GM21528 (cell line): ENCODE measurements at regions not wholly inside any gene's neighbourhood (a gene's known extent, or its start where the extent isn't known, plus 50 kb on each side); places are given as distances from the start of the nearest gene placed in this dataset.
"Not testable (repeated sequence)": the region's sequence is repeated elsewhere in the genome, so short reads cannot be mapped to it uniquely, and the experiment has no call there.

Source experiments
- ATAC-seq: cut with Tn5 transposase; IDR thresholded peaks from one replicate; pipeline ENCODE4 v1.9.1; 2021; ENCODE audit warnings: mild to moderate bottlenecking, moderate library complexity; ENCODE audit not compliant: unreplicated experiment, low FRiP score

DNA sequence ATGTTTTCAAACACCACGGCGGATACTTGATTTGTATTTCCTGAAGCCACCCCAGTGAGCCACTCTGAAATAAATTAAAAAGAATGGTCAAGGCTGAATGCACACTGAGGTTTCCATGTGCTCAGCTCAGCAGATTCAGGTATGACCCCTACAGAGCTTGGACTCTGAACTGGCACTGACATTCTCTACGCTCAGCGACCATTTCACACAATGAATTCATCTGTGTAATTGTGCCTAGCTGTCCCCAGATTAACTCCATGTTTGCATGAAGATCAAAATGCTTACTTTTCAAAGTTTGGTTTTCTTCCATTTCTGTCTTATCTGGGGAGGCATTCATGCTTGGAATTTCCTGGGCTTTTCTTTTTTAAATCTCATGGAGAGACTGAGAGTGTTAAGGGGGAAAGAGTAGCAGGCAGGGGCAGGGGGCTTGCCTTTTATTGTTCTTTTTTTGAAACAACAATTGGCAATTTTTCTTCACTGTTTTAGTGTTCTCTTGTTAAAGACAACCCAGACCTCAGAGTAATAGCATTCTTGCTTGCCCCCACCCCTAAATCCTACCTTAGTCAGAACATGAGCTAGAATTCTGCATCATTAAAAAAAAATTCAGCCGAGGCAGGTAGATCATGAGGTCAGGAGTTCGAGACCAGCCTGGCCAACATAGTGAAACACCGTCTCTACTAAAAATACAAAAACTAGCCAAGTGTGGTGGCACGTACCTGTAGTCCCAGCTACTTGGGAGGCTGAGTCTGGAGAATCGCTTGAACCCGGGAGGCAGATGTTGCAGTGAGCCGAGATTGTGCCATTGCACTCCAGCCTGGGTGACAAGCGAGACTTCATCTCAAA is 85.5 kb upstream of the HNF1B start:
- ATAC-seq, result no peak

- ATAC-seq, result no peak
These were observed 84.8 kb upstream of the HNF1B start for GRCh38 chr17:37829592-37830123.

DNA sequence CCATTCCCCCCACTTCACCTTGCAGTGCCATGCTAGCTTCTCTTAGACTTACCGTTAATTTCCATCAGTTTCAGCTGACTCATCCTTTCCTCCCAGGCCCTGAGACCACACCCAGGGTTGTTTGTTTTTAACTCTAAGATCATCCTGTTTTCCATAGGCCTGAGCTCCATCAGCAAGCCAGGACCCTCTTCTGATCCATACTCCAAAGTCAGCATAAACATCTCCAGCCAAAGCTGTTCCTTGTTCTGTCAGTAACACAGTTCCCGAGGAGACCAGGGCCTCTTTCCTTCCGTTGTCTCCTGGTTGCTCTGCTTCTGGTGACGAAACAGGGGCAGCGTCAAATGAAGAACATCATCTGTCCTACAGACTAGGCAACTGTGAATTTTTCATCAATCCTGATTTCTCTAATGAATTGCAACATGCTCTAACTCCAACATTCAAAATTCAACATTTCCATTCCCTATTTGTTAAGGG is 83.8 kb upstream of the HNF1B start:
- ATAC-seq, result no peak

DNA sequence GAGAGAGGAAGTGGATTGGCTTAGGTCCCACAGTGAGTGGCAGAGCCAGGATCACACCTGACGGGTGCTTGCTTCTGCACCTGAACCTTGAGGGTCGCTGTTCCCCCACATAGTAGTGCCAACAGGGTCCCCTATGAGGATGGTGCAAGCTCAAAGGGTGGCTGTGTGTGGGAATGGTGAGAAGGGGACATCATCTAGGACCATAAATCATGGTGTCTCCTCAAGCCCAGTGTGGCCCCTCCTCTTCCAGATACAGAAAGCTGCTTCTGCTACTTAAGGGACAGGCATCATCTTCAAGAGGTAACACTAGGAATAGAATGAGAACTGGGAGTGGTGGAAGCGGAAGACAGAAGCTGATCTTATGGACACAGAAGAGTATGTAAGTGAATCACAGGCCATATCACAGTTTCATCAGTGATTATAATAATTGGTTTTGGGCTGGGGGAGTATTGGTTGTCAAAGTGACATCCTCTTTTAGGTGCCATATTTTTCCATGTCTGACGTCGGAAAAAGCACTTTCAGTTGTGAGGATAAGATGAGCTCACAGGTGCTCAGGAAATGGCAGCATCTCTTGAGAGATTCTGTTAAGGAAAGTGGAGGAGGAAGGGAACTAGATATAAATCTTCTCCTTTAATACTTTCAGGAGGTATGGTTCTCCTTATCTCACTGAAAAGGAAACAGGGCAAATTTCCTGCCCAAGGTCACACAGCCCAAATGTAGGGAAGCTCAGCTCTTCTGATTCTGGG is 83.2 kb upstream of the HNF1B start:
- ATAC-seq, result no peak

GRCh38 chr17:37826497-37827430 is 81.9 kb upstream of the HNF1B start:
- ATAC-seq, result no peak

DNA sequence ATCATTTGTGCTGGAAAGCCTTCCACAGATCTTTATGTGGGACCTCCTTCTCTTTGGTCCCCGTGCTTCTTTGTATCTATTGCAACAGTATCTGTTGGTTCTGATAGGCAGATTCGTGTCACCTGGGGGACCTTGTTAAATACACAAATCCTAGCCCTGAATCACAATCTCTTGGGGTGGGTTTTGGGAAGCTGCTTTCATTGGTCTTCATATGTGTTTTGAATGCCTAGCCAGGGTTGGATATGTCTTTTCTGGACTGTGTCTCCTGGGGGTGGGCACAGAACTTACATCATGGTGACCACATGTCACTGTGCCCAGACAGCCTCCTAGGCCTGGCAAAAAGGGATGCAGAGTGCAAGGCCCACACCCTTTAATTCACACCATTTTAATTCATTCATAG is 81.0 kb upstream of the HNF1B start:
- no peak for ATAC-seq

GRCh38 chr17:37824534-37825485 is 80.0 kb upstream of the HNF1B start:
- no peak for ATAC-seq

DNA sequence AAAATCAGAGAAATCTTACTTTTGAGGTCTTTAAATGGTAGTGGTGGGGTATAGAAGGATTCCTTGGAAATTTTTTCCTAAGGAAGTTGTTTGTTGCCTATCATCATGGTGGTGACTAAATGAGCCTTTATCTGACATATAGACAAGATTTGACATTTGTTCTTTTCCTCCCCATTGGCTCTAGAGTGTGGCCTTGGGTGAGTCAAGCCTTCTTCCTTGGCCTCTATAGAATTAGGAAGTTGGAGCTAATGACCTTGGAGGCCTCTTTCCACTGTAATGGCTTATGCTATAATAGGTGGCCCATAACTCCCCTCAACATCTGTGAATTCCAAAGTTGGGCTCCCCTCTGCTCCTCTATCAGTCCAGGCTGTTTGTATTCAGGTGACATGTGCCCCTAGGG is 79.1 kb upstream of the HNF1B start:
- ATAC-seq, result no peak

DNA sequence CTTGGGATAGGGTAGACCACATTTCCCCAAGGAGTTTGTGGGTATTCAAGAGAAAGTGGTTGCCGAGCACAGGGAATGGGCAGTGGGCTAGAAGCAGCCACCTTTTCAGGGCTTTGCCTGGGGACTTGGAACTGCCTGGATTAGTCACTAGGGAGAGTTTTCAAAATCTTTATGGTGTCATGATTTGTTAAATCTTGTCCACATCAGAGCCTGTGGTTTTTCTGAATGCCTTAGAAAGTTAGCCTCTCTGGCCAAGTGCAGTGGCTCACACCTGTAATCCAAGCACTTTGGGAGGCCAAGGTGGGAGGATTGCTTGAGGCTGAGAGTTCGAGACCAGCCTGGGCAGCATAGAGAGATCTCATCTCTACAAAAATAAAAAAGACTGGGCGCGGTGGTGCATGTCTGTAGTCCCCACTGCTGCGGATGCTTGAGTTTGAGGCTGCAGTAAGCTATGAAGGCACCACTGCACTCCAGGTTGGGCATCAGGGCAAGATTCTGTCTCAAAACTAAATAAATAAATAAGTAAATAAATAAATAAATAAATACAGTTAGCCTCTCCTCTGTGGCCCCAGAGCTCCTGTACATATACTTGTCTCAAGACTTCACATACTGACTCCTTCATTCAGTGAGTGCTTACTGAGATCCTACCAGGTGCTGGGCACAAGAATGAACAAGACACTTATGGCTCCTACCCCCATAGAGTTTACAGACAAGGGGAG is 76.3 kb upstream of the HNF1B start:
- no peak for ATAC-seq

DNA sequence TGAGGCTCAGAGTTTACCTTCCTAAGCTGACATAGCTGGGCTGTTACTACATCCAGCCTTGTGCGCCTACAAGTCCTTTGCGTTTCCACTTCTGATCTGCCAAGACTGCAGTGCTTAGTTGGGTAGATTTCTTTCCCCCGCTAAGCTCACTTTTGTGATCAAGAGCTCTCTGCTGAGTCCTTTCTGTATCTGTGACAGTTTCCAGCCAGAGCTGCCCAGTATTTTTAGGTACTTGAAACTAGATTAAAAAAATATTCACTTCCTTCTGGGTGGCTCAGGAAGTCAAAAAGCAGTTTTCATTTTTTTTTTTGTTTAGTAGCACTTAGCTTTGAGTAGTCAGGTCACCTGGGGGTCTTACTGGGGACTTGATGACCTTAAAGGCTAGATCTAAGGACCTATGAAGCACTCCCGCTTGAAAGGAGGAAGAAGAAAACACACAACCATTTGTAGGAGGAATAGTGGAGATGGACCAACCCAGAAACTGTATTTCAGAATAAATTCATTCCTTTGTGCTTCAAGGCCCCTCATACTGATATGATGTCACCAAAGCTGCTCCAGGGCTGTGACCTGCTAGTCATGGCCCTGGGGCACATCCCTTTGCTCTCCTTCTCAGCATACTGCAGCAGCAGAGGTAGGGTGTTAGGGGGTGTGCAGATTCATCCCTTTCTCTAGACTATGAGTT is 75.6 kb upstream of the HNF1B start:
- ATAC-seq, result no peak

GRCh38 chr17:37818689-37819088 is 73.8 kb upstream of the HNF1B start:
- ATAC-seq, result no peak

DNA sequence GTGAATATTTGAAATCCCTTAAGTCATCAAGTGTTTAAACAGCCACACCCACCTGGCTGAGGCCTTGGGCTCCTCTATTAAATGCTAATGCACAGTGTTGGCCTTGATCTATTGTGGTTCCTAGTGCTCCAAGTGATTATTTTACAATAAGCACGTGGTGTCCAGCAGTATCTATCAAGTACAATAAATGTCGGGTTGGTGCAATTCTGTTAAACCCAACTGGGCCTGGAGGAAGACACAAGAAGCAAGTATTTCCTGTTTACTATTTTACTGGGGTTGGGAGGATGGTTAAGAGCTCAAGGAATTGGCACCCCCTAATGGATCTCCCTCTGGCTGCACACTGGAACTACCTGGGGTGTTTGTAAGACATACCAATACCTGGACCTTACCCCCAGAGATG is 72.1 kb upstream of the HNF1B start:
- no peak for ATAC-seq

GRCh38 chr17:37815536-37815935 is 70.7 kb upstream of the HNF1B start:
- ATAC-seq, result no peak

DNA sequence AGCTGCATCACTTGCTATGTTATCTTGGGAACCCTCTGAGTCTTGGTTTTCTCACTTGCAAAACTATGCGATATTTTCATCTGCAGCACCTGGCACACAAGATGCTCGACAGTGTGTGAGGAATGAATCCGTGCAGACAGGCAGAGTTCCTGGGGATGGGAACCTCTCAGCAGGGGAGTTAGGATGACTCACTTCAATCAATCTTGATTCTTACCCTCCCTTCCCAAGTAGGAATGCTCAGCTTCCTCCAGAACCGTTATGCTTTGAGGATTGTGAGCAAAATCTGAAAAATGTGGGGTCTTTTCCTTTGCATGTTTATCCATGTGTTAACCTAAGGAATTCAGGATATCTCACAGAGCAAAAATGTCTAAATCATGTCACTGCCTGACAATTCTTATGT is 68.9 kb upstream of the HNF1B start:
- no peak for ATAC-seq

DNA sequence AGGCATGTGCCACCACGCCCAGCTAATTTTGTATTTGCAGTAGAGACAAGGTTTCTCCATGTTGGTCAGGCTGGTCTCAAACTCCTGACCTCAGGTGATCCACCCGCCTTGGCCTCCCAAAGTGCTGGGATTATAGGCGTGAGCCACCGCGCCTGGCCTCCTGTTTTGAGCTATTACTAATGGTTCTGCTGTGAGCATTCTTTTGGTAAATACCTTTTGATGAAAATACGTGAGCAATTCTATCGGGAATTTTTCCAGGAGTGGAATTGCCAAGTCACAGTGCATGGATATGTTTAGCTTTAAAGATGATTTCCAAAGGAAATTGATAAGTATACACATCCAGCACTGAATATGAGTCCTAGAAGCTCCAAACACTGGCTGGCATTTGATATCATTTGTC is 64.0 kb upstream of the HNF1B start:
- not testable (repeated sequence) for ATAC-seq

GRCh38 chr17:37802712-37803416 is 58.0 kb upstream of the HNF1B start:
- no peak for ATAC-seq

DNA sequence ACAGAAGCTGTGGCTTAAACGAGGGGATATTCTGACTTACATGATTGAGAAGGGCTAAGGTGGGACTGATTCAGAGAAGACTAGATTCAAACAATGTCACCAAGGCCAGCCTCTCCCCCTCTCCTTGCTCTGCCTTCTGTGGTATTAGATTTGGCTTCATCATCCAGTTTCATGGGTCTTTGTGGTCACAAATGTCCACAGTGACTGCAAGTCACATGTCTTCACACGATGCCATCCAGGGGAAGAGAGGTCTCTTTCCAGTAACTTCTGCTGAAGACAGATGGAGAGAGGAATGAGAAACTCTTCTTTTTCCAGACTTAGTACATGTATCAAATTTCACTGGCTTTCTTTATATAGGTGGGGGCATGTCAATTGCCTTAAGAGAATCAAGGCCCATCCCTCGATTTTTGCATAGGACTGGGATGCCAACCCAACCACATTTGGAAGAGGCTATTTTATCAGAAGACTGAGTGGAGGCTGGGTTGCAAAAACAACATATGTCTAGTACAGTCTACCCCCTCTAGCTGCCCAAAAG is 57.3 kb upstream of the HNF1B start:
- ATAC-seq, result no peak
